Stimulated activated naive CD8-positive, alpha-beta T cell treated with anti-CD3 and anti-CD28 coated beads, Interleukin-15, amount 100 ng/mL, for 72 hours (primary cell): ENCODE measurements at regions not wholly inside any gene's neighbourhood (a gene's known extent, or its start where the extent isn't known, plus 50 kb on each side); places are given as distances from the start of the nearest gene placed in this dataset.
A peak's percentile ranks its signal among the peaks of the same experiment; 100 is the strongest.
"Not testable (repeated sequence)": the region's sequence is repeated elsewhere in the genome, so short reads cannot be mapped to it uniquely, and the experiment has no call there.

Experiments used
- ATAC-seq: fragments of 150-1000 bp; cut with Tn5 transposase; 2 replicates; pipeline ENCODE4 v1.10.0; 2021; ENCODE audit warnings: mild to moderate bottlenecking, moderate library complexity
- DNase-seq, 2 donors: peaks; one replicate each; pipeline ENCODE4 v3.0.0; 2021 to 2022
- H3K27ac Mint-ChIP-seq, 2 donors: one replicate each; pipeline ENCODE4 v1.8.0; 2022; ENCODE audit warnings: mild to moderate bottlenecking in 2 of 2, mixed read lengths in 2 of 2, moderate library complexity in 2 of 2
- H3K27me3 Mint-ChIP-seq: one replicate; pipeline ENCODE4 v1.8.0; 2022; ENCODE audit warnings: mixed read lengths
- H3K4me1 Mint-ChIP-seq: one replicate; pipeline ENCODE4 v1.8.0; 2022; ENCODE audit warnings: mild to moderate bottlenecking, mixed read lengths
- H3K4me3 Mint-ChIP-seq, 2 donors: one replicate each; pipeline ENCODE4 v1.8.0; 2022; ENCODE audit warnings: mild to moderate bottlenecking in 2 of 2, mixed read lengths in 2 of 2, moderate library complexity in 1 of 2
- H3K9me3 Mint-ChIP-seq, 2 donors: one replicate each; pipeline ENCODE4 v1.8.0; 2022; ENCODE audit warnings: mixed read lengths in 2 of 2

DNA sequence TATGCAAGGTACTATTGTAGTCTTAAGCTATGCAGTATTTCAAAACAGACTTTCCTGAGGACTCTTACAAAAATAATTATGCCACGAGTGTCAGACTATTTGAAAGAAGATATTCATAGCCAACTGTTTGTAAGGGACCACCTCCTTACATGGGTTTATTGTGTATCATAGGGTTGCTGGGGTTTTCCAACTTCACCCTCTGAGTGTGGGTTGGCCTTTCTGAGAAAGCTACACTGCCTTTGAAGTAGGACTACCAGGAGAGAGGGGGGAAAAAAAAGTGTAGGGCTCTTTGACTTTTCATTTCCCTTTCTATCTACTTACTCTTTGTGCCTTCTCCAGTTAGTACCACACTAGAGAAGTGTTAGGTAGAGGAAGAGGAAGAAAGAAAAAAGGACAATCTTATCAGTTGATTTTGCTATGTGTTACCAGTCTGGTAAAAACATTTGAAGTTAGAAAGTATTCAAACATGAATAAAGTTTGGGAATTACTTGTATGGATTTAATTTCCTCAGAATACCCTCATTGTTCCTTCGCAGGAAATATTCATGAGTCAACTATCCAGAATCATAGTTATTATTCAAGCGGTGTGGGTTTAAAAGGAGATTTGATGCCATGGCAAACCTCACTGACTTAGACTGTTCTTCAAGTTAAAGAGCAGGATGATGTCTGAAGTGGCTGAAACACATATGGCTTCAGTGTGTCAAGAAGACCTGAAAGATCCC, 329.3 kb upstream of the THBS1 start:
- Mint-ChIP-seq H3K27ac (peak overlapping the region; percentile 90 to 91), H3K4me1 (peaks cover 26% of the 10 kb centered on the region), H3K27me3 (peaks cover 18% of the 10 kb centered on the region), H3K9me3 (no peaks in the 10 kb centered on the region), H3K4me3 (peak overlapping the region; percentile 1 to 9)
- peak; percentile 4 to 10 for DNase-seq
- peak; percentile 89 for ATAC-seq

DNA sequence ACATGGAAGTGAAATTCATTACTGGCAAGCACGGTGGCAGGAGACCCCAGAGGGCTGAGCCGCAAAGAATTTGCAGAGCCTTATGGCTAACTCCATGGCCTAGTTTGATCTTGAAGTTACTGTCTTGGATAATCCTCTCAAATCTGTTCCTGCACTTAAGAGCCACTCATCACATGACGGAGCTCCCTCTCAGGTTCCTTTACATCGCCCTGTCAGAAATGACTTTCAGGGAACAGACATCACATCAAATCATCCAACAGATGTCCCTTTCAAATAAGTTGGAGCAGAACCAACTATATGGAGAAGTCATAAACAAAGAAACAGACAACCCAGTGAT, 328.8 kb upstream of the THBS1 start:
- ATAC-seq, result no peak
- Mint-ChIP-seq H3K27ac (peak overlapping the region in 1 of 2 donors; percentile 91), H3K4me3 (no peak overlapping the region), H3K27me3 (peaks cover 17% of the 10 kb centered on the region), H3K9me3 (no peaks in the 10 kb centered on the region), H3K4me1 (peaks cover 26% of the 10 kb centered on the region)
- DNase-seq, result no peak

DNA sequence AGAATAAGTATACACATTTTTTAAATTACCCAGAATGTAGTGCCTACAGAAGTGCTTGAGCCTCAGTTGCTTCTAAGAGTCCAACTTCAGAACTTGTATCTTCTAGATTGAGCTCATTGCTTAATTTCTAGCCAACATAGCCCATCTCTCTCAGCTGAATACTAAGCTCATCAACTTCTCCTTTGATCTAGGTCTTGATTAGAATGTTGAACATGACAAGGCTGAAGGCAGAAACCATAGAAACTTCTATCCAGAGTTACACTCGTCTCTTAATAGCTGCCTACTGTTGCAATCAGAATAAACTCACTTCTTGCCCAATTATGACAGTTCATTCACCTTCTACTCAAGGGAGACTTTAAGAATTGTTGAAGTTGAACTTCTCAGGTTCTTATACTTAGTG, 327.3 kb upstream of the THBS1 start:
- ATAC-seq, result no peak
- peaks cover 24% of the 10 kb centered on the region for H3K27me3 Mint-ChIP-seq
- no peaks in the 10 kb centered on the region for H3K9me3 Mint-ChIP-seq
- H3K4me3 Mint-ChIP-seq, result no peak overlapping the region
- peaks cover 26% of the 10 kb centered on the region for H3K4me1 Mint-ChIP-seq
- DNase-seq, result no peak
- H3K27ac Mint-ChIP-seq, result no peak overlapping the region

DNA sequence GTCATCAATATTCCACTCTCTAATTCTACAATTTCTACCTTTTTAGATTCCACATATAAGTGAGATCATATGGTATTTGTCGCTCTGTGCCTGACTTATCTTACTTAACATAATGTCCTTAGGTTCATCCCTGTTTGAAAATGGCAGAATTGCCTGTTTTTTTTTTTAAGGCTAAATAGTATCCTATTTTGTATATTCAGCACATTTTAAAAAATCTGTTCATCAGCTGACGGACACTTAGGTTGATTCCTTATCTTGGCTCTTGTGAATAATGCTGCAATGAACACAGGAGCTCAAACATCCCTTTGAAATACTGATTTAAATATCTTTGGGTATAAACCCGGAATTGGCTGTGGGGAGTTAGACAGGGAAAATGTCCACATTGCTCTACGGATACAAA, 326.7 kb upstream of the THBS1 start:
- Mint-ChIP-seq H3K27me3 (peaks cover 24% of the 10 kb centered on the region), H3K27ac (no peak overlapping the region), H3K4me3 (no peak overlapping the region), H3K9me3 (no peaks in the 10 kb centered on the region), H3K4me1 (peaks cover 26% of the 10 kb centered on the region)
- no peak for DNase-seq
- ATAC-seq, result no peak

DNA sequence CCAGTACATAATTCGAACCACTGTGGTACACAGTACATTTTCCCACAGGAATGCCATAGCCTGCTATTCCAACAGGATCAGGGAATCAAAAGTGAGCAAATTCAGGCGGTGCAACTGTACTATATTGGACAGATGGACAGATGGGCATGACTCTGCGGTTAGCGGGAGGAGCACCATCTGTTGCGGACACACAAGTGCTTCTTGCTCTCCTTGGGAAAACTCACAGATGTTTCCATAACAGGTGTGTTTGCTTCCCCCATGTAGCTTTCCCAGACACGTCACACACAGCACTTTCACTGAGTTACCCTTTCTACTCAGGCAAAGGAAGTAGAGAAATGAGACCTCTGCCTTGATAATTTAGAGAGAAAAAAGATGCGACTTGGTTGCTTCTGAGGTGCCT, 325.1 kb upstream of the THBS1 start:
- H3K4me1 Mint-ChIP-seq, result peaks cover 19% of the 10 kb centered on the region
- H3K27me3 Mint-ChIP-seq, result peaks cover 32% of the 10 kb centered on the region
- H3K9me3 Mint-ChIP-seq, result no peaks in the 10 kb centered on the region
- H3K27ac Mint-ChIP-seq, result no peak overlapping the region
- DNase-seq (no peak), ATAC-seq (no peak)
- H3K4me3 Mint-ChIP-seq, result no peak overlapping the region

DNA sequence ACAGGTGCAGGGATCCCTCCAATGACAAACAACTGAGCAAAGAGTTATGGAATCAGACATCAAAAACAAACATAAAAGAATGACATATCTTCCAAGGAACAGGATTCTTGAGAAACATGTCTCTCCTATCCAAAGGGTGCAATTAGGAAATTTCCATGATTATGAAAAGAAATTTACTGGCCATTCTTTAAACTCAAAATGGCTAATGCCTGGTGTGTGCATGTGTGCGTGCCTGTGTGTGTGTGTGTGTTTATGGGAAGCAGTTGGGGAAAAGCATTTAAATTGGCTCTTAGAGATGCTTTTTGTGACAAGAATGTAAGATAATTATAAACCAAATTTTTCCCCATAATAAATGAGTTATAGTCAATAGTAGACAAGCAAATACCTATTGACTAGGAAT, 320.5 kb upstream of the THBS1 start:
- Mint-ChIP-seq H3K27me3 (peaks cover 46% of the 10 kb centered on the region), H3K27ac (no peak overlapping the region), H3K9me3 (no peaks in the 10 kb centered on the region), H3K4me1 (peaks cover 19% of the 10 kb centered on the region), H3K4me3 (no peak overlapping the region)
- DNase-seq (no peak), ATAC-seq (no peak)

DNA sequence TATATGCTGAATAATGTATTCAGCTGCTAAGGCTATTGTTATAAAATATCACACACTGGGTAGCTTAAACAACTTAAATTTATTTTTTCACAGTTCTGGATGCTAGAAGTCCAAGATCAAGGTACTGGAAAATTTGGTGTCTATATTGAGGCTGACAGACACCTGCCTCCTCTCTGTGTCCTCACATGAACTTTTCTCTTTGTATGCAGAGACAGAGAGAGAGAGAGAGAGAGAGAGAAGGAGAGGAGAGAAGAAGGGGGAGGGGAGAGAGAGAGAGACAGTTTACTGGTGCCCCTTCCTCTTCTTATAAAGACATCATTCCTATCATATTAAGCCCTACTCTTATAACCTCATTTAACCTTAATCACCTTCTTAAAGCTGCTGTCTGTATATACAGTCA, 320.1 kb upstream of the THBS1 start:
- Mint-ChIP-seq H3K27ac (no peak overlapping the region), H3K4me3 (no peak overlapping the region), H3K9me3 (no peaks in the 10 kb centered on the region), H3K4me1 (peaks cover 19% of the 10 kb centered on the region), H3K27me3 (peaks cover 42% of the 10 kb centered on the region)
- ATAC-seq (no peak), DNase-seq (no peak)

DNA sequence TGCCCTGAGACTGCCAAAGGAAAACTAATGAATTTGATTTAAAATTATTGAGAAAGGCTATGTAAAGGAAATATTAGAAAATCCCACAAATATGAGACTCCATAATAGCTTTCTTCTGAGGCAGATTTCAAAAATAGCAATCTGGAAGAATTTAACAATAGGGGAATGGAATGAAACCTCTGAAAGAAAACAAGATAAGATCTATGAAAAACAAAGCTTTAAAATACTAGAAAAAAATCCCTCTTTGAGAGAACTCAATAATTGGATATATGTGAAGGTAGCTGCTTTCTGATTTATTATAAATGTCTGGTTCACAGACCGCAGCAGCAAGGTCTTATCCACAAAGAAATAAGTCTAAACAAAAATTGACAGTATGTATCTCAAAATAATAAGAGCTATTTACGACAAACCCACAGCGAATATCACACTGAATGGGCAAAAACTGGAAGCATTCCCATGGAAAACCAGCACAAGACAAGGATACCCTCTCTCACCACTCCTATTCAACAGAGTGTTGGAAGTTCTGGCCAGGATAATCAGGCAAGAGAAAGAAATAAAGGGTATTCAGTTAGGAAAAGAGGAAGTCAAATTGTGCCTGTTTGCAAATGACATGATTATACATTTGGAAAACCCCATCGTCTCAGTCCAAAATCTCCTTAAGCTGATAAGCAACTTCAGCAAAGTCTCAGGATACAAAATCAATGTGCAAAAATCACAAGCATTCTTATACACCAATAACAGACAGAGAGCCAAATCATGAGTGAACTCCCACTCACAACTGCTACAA, 319.3 kb upstream of the THBS1 start:
- not testable (repeated sequence) for H3K27ac Mint-ChIP-seq

DNA sequence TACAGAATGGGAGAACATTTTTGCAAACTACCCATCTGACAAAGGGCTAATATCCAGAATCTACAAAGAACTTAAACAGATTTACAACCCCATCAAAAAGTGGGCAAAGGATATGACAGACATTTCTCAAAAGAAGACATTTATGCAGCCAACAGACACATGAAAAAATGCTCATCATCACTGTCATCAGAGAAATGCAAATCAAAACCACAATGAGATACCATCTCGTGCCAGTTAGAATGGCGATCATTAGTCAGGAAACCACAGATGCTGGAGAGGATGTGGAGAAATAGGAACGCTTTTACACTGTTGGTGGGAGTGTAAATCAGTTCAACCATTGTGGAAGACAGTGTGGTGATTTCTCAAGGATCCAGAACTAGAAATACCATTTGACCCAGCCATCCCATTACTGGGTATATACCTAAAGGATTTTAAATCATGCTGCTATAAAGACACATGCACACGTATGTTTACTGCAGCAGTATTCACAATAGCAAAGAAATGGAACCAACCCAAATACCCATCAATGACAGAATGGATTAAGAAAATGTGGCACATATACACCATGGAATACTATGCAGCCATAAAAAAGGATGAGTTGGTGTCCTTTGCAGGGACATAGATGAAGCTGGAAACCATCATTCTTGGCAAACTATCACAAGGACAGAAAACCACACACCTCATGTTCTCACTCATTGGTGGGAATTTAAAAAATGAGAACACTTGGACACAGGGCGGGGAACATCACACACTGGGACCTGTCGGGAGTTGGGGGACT, 317.7 kb upstream of the THBS1 start:
- not testable (repeated sequence) for H3K27ac Mint-ChIP-seq, DNase-seq
- peaks cover 29% of the 10 kb centered on the region for H3K27me3 Mint-ChIP-seq

More for the DNA sequence above, 319.3 kb upstream of the THBS1 start:
- H3K4me3 Mint-ChIP-seq, ATAC-seq, H3K9me3 Mint-ChIP-seq, DNase-seq: not testable (repeated sequence)
- peaks cover 41% of the 10 kb centered on the region for H3K27me3 Mint-ChIP-seq
- peaks cover 19% of the 10 kb centered on the region for H3K4me1 Mint-ChIP-seq

DNA sequence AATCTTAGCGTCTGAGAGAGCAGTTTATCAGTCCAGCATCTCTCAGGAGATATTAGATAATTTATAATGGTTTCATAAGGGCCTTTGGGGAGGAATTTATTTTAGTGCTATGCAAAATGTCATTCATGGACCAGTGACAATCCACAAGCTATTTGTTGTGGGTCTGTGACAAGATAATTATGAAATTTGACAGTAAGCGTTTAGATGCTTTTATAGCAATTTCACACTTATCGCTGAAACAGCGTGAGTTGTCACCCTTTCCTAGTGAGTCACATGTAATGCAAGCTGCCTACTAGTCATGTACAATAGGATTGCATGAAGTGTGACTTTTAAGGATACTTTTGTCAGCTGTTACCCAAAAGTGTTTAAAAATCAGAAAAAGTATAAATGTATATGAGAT, 315.6 kb upstream of the THBS1 start:
- no peak for DNase-seq
- peaks cover 20% of the 10 kb centered on the region for H3K27me3 Mint-ChIP-seq
- H3K4me1 Mint-ChIP-seq, result peaks cover 19% of the 10 kb centered on the region
- H3K4me3 Mint-ChIP-seq, result no peak overlapping the region
- ATAC-seq, result no peak
- no peaks in the 10 kb centered on the region for H3K9me3 Mint-ChIP-seq
- H3K27ac Mint-ChIP-seq, result no peak overlapping the region

More for the DNA sequence above, 317.7 kb upstream of the THBS1 start:
- ATAC-seq, H3K4me3 Mint-ChIP-seq, H3K9me3 Mint-ChIP-seq: not testable (repeated sequence)
- H3K4me1 Mint-ChIP-seq, result peaks cover 19% of the 10 kb centered on the region

DNA sequence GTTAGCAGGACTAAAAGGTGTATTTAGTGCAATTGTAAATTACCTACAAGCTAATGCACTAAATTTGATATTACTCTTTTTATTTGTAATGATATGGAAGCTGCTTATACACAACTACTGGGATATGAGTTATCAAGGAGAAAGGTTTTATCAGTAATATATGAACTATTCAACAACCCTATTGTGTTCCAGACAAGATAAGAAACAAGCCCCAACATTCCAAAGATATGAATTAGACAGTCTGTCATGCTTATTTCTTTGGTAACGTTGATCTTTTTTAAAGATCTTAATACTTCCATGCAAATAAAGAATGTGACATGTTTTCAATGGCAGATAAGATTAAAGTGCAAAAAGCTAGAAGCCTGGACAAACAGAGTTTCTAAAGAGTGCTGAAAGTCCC, 314.0 kb upstream of the THBS1 start:
- H3K4me1 Mint-ChIP-seq, result peaks cover 14% of the 10 kb centered on the region
- ATAC-seq, result no peak
- H3K4me3 Mint-ChIP-seq, result no peak overlapping the region
- DNase-seq, result no peak
- no peaks in the 10 kb centered on the region for H3K9me3 Mint-ChIP-seq
- no peak overlapping the region for H3K27ac Mint-ChIP-seq
- peaks cover 4% of the 10 kb centered on the region for H3K27me3 Mint-ChIP-seq

DNA sequence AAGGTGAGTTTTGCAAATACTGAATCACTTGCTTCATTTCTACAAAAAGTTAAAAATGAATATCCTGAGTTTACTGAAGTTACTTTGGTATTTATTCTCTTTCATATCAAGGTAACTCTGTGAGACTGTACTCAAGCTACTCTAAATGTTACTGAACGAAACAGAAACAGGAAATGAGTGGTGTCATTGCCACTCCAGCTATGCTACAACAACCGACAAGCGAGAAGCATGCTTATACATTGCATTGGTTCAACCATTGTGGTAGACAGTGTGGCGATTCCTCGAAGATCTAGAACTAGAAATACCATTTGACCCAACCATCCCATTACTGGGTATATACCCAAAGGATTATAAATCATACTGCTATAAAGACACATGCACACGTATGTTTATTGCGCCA, 313.2 kb upstream of the THBS1 start:
- DNase-seq (no peak), ATAC-seq (peak; percentile 59)
- Mint-ChIP-seq H3K4me1 (peaks cover 6% of the 10 kb centered on the region), H3K4me3 (no peak overlapping the region), H3K27me3 (no peaks in the 10 kb centered on the region), H3K9me3 (no peaks in the 10 kb centered on the region), H3K27ac (no peak overlapping the region)

DNA sequence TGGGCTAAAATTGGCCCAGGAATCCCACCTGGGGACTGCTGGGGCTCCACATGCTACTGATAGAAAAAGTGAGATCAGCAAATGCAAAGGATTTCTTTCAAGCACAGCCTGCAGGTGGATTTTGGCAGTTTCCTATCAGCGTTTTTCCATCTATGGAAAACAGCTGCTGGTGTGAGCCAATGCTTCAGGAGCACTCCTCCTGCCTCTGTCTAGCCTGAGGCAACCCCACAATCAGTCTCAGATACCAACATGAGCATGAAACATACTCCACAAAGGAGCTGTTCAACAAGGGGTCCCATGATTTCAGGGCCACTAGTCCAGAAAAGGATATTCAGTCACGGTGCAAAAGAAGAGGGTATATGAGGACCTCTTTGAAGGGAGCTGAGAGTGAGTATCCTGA, 311.5 kb upstream of the THBS1 start:
- H3K4me1 Mint-ChIP-seq, result no peaks in the 10 kb centered on the region
- no peak overlapping the region for H3K4me3 Mint-ChIP-seq
- no peak for ATAC-seq
- H3K27ac Mint-ChIP-seq, result no peak overlapping the region
- no peak for DNase-seq
- H3K9me3 Mint-ChIP-seq, result no peaks in the 10 kb centered on the region
- H3K27me3 Mint-ChIP-seq, result no peaks in the 10 kb centered on the region

DNA sequence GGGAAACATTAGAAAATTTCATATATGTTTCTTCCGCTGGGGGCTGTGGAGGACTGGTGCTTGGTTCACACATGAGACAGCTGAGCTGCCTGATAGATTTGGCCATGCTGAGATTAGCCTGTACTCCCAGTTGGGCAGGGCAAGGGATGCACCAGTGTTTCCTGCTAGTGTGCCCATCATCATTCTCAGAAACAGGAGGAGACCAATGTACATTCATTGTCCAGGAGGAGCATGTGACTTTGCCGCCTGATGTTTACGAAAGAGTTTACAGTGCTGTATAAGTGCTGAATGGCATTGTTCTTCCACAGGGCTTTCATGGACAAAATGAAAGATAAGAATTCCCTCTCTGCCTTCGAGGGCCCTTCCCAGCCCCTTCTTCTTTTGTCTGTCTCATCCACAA, 311.1 kb upstream of the THBS1 start:
- Mint-ChIP-seq H3K9me3 (no peaks in the 10 kb centered on the region), H3K4me3 (no peak overlapping the region), H3K27ac (no peak overlapping the region), H3K4me1 (no peaks in the 10 kb centered on the region), H3K27me3 (no peaks in the 10 kb centered on the region)
- DNase-seq (no peak), ATAC-seq (no peak)

DNA sequence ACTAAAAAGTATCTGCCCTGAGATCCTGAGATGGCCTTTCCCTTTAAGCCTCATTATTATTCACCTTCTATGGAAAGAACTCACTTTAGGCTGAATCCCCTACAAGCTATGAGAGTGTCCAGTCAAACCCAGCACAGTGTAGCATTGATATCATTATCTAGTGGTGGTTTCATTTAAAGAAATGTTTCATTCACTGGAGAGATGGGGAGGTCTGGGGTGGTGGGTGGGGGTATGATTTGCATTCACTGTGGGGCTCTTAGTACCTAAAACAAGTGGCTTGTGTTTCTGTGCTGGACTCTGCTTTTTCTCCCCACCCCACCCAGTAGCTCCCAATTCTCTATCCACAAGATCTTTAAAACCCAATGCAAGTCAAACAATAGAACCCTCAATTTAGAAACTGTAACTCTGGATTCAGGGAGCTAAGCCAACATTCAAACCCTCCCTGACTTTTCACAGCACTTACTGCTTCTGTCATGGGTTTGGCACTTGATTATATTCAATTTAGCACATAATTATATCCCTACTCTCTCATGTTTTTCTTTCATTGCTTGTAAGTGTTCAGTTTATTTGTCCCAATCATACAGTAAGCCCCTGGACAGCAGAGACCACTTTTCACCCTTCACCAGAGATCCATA, 310.5 kb upstream of the THBS1 start:
- H3K9me3 Mint-ChIP-seq, result no peaks in the 10 kb centered on the region
- no peak overlapping the region for H3K27ac Mint-ChIP-seq
- DNase-seq, result no peak
- ATAC-seq, result no peak
- H3K27me3 Mint-ChIP-seq, result no peaks in the 10 kb centered on the region
- H3K4me3 Mint-ChIP-seq, result no peak overlapping the region
- H3K4me1 Mint-ChIP-seq, result no peaks in the 10 kb centered on the region
